HEK293 (cell line): ENCODE measurements at regions not wholly inside any gene's neighbourhood (a gene's known extent, or its start where the extent isn't known, plus 50 kb on each side); places are given as distances from the start of the nearest gene placed in this dataset.

ENCODE experiments used
- CTCF ChIA-PET: fragments of 350-600 bp; formaldehyde crosslinking; extraction: SDS; loops from one replicate; lab custom pipeline; 2021; ENCODE audit warnings: antibody characterized with exemption; lab: Yijun Ruan, JAX
- POLR2A ChIA-PET: fragments of 300-600 bp; formaldehyde crosslinking; extraction: SDS; loops from one replicate; lab custom pipeline; 2020; ENCODE audit warnings: antibody characterized with exemption, inconsistent platforms; lab: Yijun Ruan, JAX
- H3K27ac ChIP-seq: fragments of 200-500 bp; sonication (Bioruptor generic); 2 replicates; pipeline ENCODE4 v1.5.1; 2014; ENCODE audit warnings: low read depth, low read length, control low read depth, inconsistent platforms; ENCODE audit errors: extremely low read depth
- H3K36me3 ChIP-seq, 2 experiments: fragments of 200-500 bp in 1 of 2; sonication (Bioruptor generic) in 1 of 2; 1 replicate in 1 of 2; 2 replicates in 1 of 2; pipeline ENCODE4 v1.5.1; 2014 to 2017; ENCODE audit warnings: inconsistent platforms in 2 of 2, low read length in 2 of 2; ENCODE audit not compliant: control insufficient read depth in 2 of 2, insufficient read depth in 1 of 2
- H3K4me1 ChIP-seq: fragments of 200-500 bp; sonication (Bioruptor generic); 2 replicates; pipeline ENCODE4 v1.5.1; 2014; ENCODE audit warnings: mild to moderate bottlenecking, low read length, inconsistent platforms; ENCODE audit not compliant: control insufficient read depth, insufficient read depth
- H3K4me3 ChIP-seq: 2 replicates; pipeline ENCODE4 v1.5.1; 2011; ENCODE audit warnings: low read depth, mild to moderate bottlenecking, control low read depth, low read length, moderate library complexity
- H3K9me3 ChIP-seq: fragments of 200-500 bp; sonication (Bioruptor generic); 2 replicates; pipeline ENCODE4 v1.5.1; 2014; ENCODE audit warnings: low read depth, low read length, inconsistent platforms; ENCODE audit not compliant: control insufficient read depth, insufficient read depth
- AEBP2 ChIP-seq: fragments of 450-650 bp; formaldehyde crosslinking; IDR thresholded peaks from 2 replicates; pipeline ENCODE4 v1.5.1; 2016; ENCODE audit warnings: missing biosample characterization, missing genetic modification characterization, borderline replicate concordance
- EGR2 ChIP-seq: fragments of 450-650 bp; formaldehyde crosslinking; IDR thresholded peaks from 2 replicates; pipeline ENCODE4 v1.5.1; 2016; ENCODE audit warnings: low read depth, missing biosample characterization, missing genetic modification characterization
- FEZF1 ChIP-seq: fragments of 450-650 bp; formaldehyde crosslinking; IDR thresholded peaks from 2 replicates; pipeline ENCODE4 v1.5.1; 2016; ENCODE audit warnings: missing biosample characterization, missing genetic modification characterization
- HOXA7 ChIP-seq: sonication (generic); formaldehyde crosslinking; IDR thresholded peaks from 2 replicates; pipeline ENCODE4 v1.8.1; 2022; ENCODE audit warnings: missing genetic modification reagents, borderline replicate concordance
- KLF9 ChIP-seq: fragments of 450-650 bp; formaldehyde crosslinking; IDR thresholded peaks from 2 replicates; pipeline ENCODE4 v1.5.1; 2016; ENCODE audit warnings: missing biosample characterization, missing genetic modification characterization, low read depth
- PATZ1 ChIP-seq: fragments of 450-650 bp; formaldehyde crosslinking; IDR thresholded peaks from 2 replicates; pipeline ENCODE4 v1.5.1; 2016; ENCODE audit warnings: missing biosample characterization, missing genetic modification characterization
- SCRT1 ChIP-seq: fragments of 450-650 bp; formaldehyde crosslinking; IDR thresholded peaks from 2 replicates; pipeline ENCODE4 v1.5.1; 2016; ENCODE audit warnings: missing biosample characterization, missing genetic modification characterization, borderline replicate concordance
- YY1 ChIP-seq: fragments of 450-650 bp; formaldehyde crosslinking; IDR thresholded peaks from 2 replicates; pipeline ENCODE4 v1.5.1; 2018; ENCODE audit warnings: missing biosample characterization, missing genetic modification characterization
- ZBTB20 ChIP-seq: fragments of 450-650 bp; formaldehyde crosslinking; IDR thresholded peaks from 2 replicates; pipeline ENCODE4 v1.5.1; 2016; ENCODE audit warnings: missing biosample characterization, missing genetic modification characterization
- ZBTB26 ChIP-seq: fragments of 450-650 bp; formaldehyde crosslinking; optimal IDR thresholded peaks from 2 replicates; pipeline ENCODE3; 2016; ENCODE audit warnings: missing biosample characterization, mild to moderate bottlenecking, missing genetic modification characterization
- ZBTB49 ChIP-seq: fragments of 450-650 bp; formaldehyde crosslinking; IDR thresholded peaks from 2 replicates; pipeline ENCODE4 v1.5.1; 2016; ENCODE audit warnings: missing biosample characterization, missing genetic modification characterization, low read depth
- ZBTB8A ChIP-seq: fragments of 450-650 bp; formaldehyde crosslinking; IDR thresholded peaks from 2 replicates; pipeline ENCODE4 v1.5.1; 2016; ENCODE audit warnings: missing biosample characterization, missing genetic modification characterization
- ZFP41 ChIP-seq: fragments of 450-650 bp; formaldehyde crosslinking; IDR thresholded peaks from 2 replicates; pipeline ENCODE4 v1.5.1; 2016; ENCODE audit warnings: missing biosample characterization, missing genetic modification characterization, borderline replicate concordance
- ZFP69B ChIP-seq: fragments of 450-650 bp; formaldehyde crosslinking; IDR thresholded peaks from 2 replicates; pipeline ENCODE4 v1.5.1; 2016; ENCODE audit warnings: missing biosample characterization, missing genetic modification characterization
- ZNF146 ChIP-seq: fragments of 450-650 bp; formaldehyde crosslinking; IDR thresholded peaks from 2 replicates; pipeline ENCODE4 v1.5.1; 2016; ENCODE audit warnings: missing biosample characterization, missing genetic modification characterization
- ZNF174 ChIP-seq: fragments of 450-650 bp; formaldehyde crosslinking; IDR thresholded peaks from 2 replicates; pipeline ENCODE4 v1.5.0; 2017; ENCODE audit warnings: missing biosample characterization, mild to moderate bottlenecking, missing genetic modification characterization
- ZNF2 ChIP-seq: fragments of 450-650 bp; formaldehyde crosslinking; IDR thresholded peaks from 2 replicates; pipeline ENCODE4 v1.5.1; 2016; ENCODE audit warnings: missing biosample characterization, missing genetic modification characterization
- ZNF335 ChIP-seq: fragments of 450-650 bp; formaldehyde crosslinking; conservative IDR thresholded peaks from 2 replicates; pipeline ENCODE4 v1.5.1; 2016; ENCODE audit warnings: missing biosample characterization, missing genetic modification characterization
- ZNF394 ChIP-seq: fragments of 450-650 bp; formaldehyde crosslinking; IDR thresholded peaks from 2 replicates; pipeline ENCODE4 v1.5.1; 2016; ENCODE audit warnings: missing biosample characterization, missing genetic modification characterization, mild to moderate bottlenecking, moderate library complexity, borderline replicate concordance
- ZNF433 ChIP-seq: fragments of 450-650 bp; formaldehyde crosslinking; IDR thresholded peaks from 2 replicates; pipeline ENCODE4 v1.5.1; 2016; ENCODE audit warnings: missing biosample characterization, missing genetic modification characterization, low read depth
- ZNF449 ChIP-seq: fragments of 450-650 bp; formaldehyde crosslinking; IDR thresholded peaks from 2 replicates; pipeline ENCODE4 v1.5.1; 2017; ENCODE audit warnings: missing biosample characterization, mild to moderate bottlenecking, missing genetic modification characterization, moderate library complexity
- ZNF521 ChIP-seq: fragments of 450-650 bp; formaldehyde crosslinking; IDR thresholded peaks from 2 replicates; pipeline ENCODE4 v1.5.1; 2017; ENCODE audit warnings: missing biosample characterization, mild to moderate bottlenecking, missing genetic modification characterization
- ZNF530 ChIP-seq: fragments of 450-650 bp; formaldehyde crosslinking; IDR thresholded peaks from 2 replicates; pipeline ENCODE4 v1.5.1; 2016; ENCODE audit warnings: low read depth, missing biosample characterization, missing genetic modification characterization
- ZNF561 ChIP-seq: fragments of 450-650 bp; IDR thresholded peaks from 2 replicates; pipeline ENCODE4 v1.5.1; 2018; ENCODE audit warnings: missing biosample characterization, missing genetic modification characterization, borderline replicate concordance
- ZNF596 ChIP-seq: fragments of 450-650 bp; IDR thresholded peaks from 2 replicates; pipeline ENCODE4 v1.5.0; 2018; ENCODE audit warnings: missing biosample characterization, mild to moderate bottlenecking, missing genetic modification characterization, moderate library complexity
- ZNF623 ChIP-seq: fragments of 450-650 bp; formaldehyde crosslinking; IDR thresholded peaks from 2 replicates; pipeline ENCODE4 v1.5.1; 2016; ENCODE audit warnings: missing biosample characterization, missing genetic modification characterization
- ZNF707 ChIP-seq: fragments of 450-650 bp; formaldehyde crosslinking; IDR thresholded peaks from 2 replicates; pipeline ENCODE4 v1.5.1; 2016; ENCODE audit warnings: missing biosample characterization, missing genetic modification characterization

GRCh38 chr4:174096999-174097398 is 186.5 kb downstream of the FBXO8 start (continued):
- TF ChIP-seq ZNF530 (tag by site-specific recombination) (no peak), ZBTB49 (tag by site-specific recombination) (no peak), PATZ1 (tag by site-specific recombination) (no peak), ZBTB20 (tag by site-specific recombination) (no peak), ZNF394 (tag by site-specific recombination) (no peak), KLF9 (tag by site-specific recombination) (no peak), EGR2 (tag by site-specific recombination) (no peak), ZNF623 (tag by site-specific recombination) (no peak), ZNF521 (tag by site-specific recombination) (no peak), ZNF561 (tag by site-specific recombination) (no peak), ZFP41 (tag by site-specific recombination) (no peak)

GRCh38 chr4:174096456-174096855 is 187.0 kb downstream of the FBXO8 start:
- no peak overlapping the region for H3K4me3 ChIP-seq
- no peak overlapping the region for H3K27ac ChIP-seq
- H3K36me3 ChIP-seq: no peaks in the 10 kb centered on the region
- H3K9me3 ChIP-seq: no peaks in the 10 kb centered on the region
- H3K4me1 ChIP-seq: no peaks in the 10 kb centered on the region
- CTCF ChIA-PET: no interaction called here
- POLR2A ChIA-PET: no interaction called here
- TF ChIP-seq ZNF433 (tag by site-specific recombination) (no peak), AEBP2 (no peak), ZNF707 (tag by site-specific recombination) (no peak), HOXA7 (CRISPR knock-in tag) (no peak), ZFP69B (tag by site-specific recombination) (no peak), FEZF1 (tag by site-specific recombination) (no peak), ZNF596 (no peak), ZBTB8A (tag by site-specific recombination) (no peak), ZNF146 (tag by site-specific recombination) (no peak), ZNF449 (tag by site-specific recombination) (no peak), ZNF335 (tag by site-specific recombination) (no peak), YY1 (tag by site-specific recombination) (no peak), ZBTB26 (tag by site-specific recombination) (no peak), ZNF2 (no peak), SCRT1 (tag by site-specific recombination) (no peak), ZNF174 (tag by site-specific recombination) (no peak)
